ENCODE measurements at regions not wholly inside any gene's neighbourhood (a gene's known extent, or its start where the extent isn't known, plus 50 kb on each side); places are given as distances from the start of the nearest gene placed in this dataset.

GRCh38 chr3:8328967-8329366, 172.7 kb upstream of the LMCD1 start:
- Histone ChIP-seq H3K4me1 (ENCODE audit: insufficient read depth, low read length, poor library complexity, severe bottlenecking) (peaks cover 9% of the 10 kb centered on the region), H3K4me3 (ENCODE audit: low read depth, low read length, poor library complexity, severe bottlenecking) (no peak overlapping the region), H3K36me3 (ENCODE audit: insufficient read depth, low read length, poor library complexity, severe bottlenecking) (no peaks in the 10 kb centered on the region), H3K9me3 (ENCODE audit: low read depth, low read length, poor library complexity, severe bottlenecking) (no peaks in the 10 kb centered on the region), H3K27ac (ENCODE audit: low read depth, low read length, poor library complexity, severe bottlenecking) (no peak overlapping the region), H3K27me3 (replicated peaks; ENCODE audit: insufficient read depth, low read depth, low read length, poor library complexity) (no peaks in the 10 kb centered on the region)
- TF ChIP-seq EZH2 (IDR thresholded peaks at IDR 0.05; ENCODE audit: borderline replicate concordance, low read depth, low read length, poor library complexity, severe bottlenecking): no peak
- TF ChIP-seq CTCF (conservative IDR thresholded peaks at IDR 0.05; ENCODE audit: low read depth, low read length): no peak
- ChIA-PET POLR2A (ENCODE audit: low non-redundant PET) (no interaction called here), CTCF (no interaction called here)
- intact Hi-C loops (cut with micrococcal nuclease; ENCODE audit: unreplicated experiment): no loop called here
- BruUV-seq (replicated peaks): no TSS peak
- no peak for DNase-seq (ENCODE audit: low spot score)

GRCh38 chr3:8329598-8329997, 172.0 kb upstream of the LMCD1 start:
- intact Hi-C loops (cut with micrococcal nuclease; ENCODE audit: unreplicated experiment): no loop called here
- CTCF ChIA-PET: no interaction called here

GRCh38 chr3:8336456-8336855, 165.2 kb upstream of the LMCD1 start:
- no peaks in the 10 kb centered on the region for H3K4me1 ChIP-seq (ENCODE audit: insufficient read depth, low read length, poor library complexity, severe bottlenecking)
- H3K9me3 ChIP-seq (ENCODE audit: low read depth, low read length, poor library complexity, severe bottlenecking): no peaks in the 10 kb centered on the region
- BruUV-seq (replicated peaks): no TSS peak
- TF ChIP-seq CTCF (conservative IDR thresholded peaks at IDR 0.05; ENCODE audit: low read depth, low read length) (peak; percentile 52), EZH2 (IDR thresholded peaks at IDR 0.05; ENCODE audit: borderline replicate concordance, low read depth, low read length, poor library complexity, severe bottlenecking) (no peak)
- H3K27ac ChIP-seq (ENCODE audit: low read depth, low read length, poor library complexity, severe bottlenecking): no peak overlapping the region
- H3K27me3 ChIP-seq (replicated peaks; ENCODE audit: insufficient read depth, low read depth, low read length, poor library complexity): no peaks in the 10 kb centered on the region
- intact Hi-C loops (cut with micrococcal nuclease; ENCODE audit: unreplicated experiment): no loop called here
- DNase-seq (ENCODE audit: low spot score): no peak
- no peak overlapping the region for H3K4me3 ChIP-seq (ENCODE audit: low read depth, low read length, poor library complexity, severe bottlenecking)
- ChIA-PET CTCF (no interaction called here), POLR2A (ENCODE audit: low non-redundant PET) (no interaction called here)
- no peaks in the 10 kb centered on the region for H3K36me3 ChIP-seq (ENCODE audit: insufficient read depth, low read length, poor library complexity, severe bottlenecking)

More at GRCh38 chr3:8329598-8329997, 172.0 kb upstream of the LMCD1 start:
- DNase-seq (ENCODE audit: low spot score): no peak
- TF ChIP-seq EZH2 (IDR thresholded peaks at IDR 0.05; ENCODE audit: borderline replicate concordance, low read depth, low read length, poor library complexity, severe bottlenecking): no peak
- no peak for TF ChIP-seq CTCF (conservative IDR thresholded peaks at IDR 0.05; ENCODE audit: low read depth, low read length)
- no peaks in the 10 kb centered on the region for H3K27me3 ChIP-seq (replicated peaks; ENCODE audit: insufficient read depth, low read depth, low read length, poor library complexity)
- no TSS peak for BruUV-seq (replicated peaks)
- no peak overlapping the region for H3K4me3 ChIP-seq (ENCODE audit: low read depth, low read length, poor library complexity, severe bottlenecking)
- H3K9me3 ChIP-seq (ENCODE audit: low read depth, low read length, poor library complexity, severe bottlenecking): no peaks in the 10 kb centered on the region
- no peak overlapping the region for H3K27ac ChIP-seq (ENCODE audit: low read depth, low read length, poor library complexity, severe bottlenecking)
- H3K36me3 ChIP-seq (ENCODE audit: insufficient read depth, low read length, poor library complexity, severe bottlenecking): no peaks in the 10 kb centered on the region
- peaks cover 5% of the 10 kb centered on the region for H3K4me1 ChIP-seq (ENCODE audit: insufficient read depth, low read length, poor library complexity, severe bottlenecking)
- POLR2A ChIA-PET (ENCODE audit: low non-redundant PET): no interaction called here

Data from A673 (cell line).